ENCODE measurements at regions not wholly inside any gene's neighbourhood (a gene's known extent, or its start where the extent isn't known, plus 50 kb on each side); places are given as distances from the start of the nearest gene placed in this dataset.

DNA sequence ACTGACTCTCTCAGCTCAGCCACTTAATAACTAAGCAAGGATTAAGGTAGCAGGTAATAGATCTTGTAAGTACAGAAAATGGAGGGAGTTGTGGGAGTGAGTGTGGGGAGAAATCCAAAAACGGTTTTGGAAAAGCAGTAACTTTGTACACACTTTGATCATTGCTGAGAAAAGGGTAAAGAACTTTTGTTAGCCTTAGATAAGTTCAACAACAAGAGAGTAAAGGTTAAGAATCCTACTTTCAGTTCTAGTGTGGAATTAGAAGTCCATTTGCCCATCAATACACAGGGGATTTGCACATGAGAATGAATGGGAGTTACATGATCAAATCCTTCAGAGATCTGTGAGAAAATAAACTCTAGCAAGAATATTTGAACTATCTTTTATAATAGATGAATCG is 528.7 kb downstream of the SOX2 start:
- CTCF ChIA-PET = no interaction called here

DNA sequence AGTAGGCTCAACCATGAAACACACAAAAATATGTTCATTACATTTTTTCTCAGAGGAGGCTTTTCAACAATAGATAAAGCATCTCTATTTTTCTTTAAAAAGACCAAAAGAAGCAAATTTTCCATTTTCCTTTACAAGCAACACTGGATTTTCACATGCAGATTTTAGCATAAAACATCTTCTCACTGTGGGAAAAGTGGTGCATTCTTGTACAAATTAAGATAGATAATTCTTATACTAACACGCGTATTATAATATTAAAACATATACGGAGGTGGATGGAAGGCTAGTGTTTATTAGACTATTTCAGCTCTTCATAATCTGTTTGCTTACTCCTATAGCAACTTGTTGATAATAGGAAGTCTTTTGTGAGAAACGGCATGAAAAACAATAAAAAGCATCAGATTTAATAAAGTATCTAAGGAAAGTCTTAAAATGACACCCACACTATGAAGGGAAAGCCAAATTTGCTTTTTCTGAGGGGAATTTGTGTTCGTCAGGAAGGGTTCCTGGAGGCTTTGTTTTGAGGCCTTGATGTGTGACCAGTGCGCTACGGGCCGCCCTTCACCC is 529.6 kb downstream of the SOX2 start:
- ChIA-PET CTCF (no interaction called here), POLR2A (no interaction called here)
- TF ChIP-seq, protein P1, sequence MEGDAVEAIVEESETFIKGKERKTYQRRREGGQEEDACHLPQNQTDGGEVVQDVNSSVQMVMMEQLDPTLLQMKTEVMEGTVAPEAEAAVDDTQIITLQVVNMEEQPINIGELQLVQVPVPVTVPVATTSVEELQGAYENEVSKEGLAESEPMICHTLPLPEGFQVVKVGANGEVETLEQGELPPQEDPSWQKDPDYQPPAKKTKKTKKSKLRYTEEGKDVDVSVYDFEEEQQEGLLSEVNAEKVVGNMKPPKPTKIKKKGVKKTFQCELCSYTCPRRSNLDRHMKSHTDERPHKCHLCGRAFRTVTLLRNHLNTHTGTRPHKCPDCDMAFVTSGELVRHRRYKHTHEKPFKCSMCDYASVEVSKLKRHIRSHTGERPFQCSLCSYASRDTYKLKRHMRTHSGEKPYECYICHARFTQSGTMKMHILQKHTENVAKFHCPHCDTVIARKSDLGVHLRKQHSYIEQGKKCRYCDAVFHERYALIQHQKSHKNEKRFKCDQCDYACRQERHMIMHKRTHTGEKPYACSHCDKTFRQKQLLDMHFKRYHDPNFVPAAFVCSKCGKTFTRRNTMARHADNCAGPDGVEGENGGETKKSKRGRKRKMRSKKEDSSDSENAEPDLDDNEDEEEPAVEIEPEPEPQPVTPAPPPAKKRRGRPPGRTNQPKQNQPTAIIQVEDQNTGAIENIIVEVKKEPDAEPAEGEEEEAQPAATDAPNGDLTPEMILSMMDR (IDR thresholded peaks at IDR 0.05; ENCODE audit: control extremely low read depth, extremely low read depth, low read depth, missing control alignments) = no peak
- DNase-seq (ENCODE audit: extremely low spot score) = no peak

More for the DNA sequence above, 528.7 kb downstream of the SOX2 start:
- POLR2A ChIA-PET = no interaction called here
- DNase-seq (ENCODE audit: extremely low spot score) = no peak
- TF ChIP-seq, protein P1 (IDR thresholded peaks at IDR 0.05; ENCODE audit: control extremely low read depth, extremely low read depth, low read depth, missing control alignments) = no peak

DNA sequence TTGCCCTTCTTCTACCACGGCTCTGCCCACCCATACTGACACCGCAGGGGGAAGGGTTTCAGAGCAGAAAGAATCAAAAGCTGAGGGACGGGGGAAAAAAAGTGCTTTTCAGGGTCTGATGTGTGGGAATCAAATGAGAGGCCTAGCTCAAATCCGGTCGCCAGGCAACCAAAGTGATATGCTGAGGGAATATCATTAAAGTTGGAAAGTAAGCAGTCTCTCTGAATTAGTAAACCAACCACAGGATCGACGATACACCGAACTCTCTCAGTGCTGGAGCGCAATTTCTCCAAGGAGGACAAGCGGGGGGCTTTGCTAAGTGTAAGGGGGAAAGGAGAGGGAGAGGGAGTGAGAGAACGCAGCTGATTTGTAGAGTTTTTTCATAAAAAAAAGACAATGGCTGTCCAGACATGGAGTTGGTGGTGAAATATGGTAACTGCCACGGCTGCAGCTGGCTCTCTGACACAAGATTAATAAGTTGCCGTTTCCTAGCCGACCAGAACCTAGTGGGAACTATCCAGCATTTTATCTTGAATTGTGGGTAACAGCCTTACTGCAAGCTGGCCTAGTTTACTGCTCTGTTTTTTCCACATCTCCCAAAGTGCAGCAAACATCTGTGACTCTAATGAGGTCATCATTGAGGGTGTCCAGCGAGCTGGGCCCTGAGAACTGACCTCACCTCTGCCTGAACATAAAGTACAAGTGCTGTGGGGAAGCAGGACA is 530.2 kb downstream of the SOX2 start:
- ChIA-PET CTCF (interaction anchor here (1.2 kb wide), 1 partner anchor 358 kb away, joined by 3 read pairs; no protein-coding TSS in a partner anchor), POLR2A (no interaction called here)
- TF ChIP-seq, protein P1 (IDR thresholded peaks at IDR 0.05; ENCODE audit: control extremely low read depth, extremely low read depth, low read depth, missing control alignments) = no peak
- no peak for DNase-seq (ENCODE audit: extremely low spot score)

DNA sequence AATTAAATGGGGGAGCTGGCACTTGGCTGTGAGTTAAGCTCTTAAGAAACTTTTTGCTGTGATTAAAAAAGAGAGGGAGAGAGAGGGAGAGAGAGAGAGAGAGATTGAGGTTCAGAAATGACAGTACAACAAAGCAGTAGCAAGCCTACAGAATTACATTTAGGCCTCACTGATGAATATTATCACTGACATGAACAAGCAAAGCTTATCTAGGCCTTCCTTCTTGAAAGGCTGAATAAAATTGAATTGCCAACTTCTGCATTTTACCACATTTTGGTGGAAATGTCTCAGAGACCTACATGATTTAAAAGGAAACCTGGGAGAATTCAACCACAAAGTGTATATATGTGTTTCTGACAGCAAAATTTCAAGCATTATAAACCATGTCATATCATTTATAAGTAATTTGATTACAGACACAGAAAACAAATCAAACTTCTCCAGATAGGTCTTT is 530.8 kb downstream of the SOX2 start:
- CTCF ChIA-PET = interaction anchor here (1.2 kb wide), 1 partner anchor 358 kb away, joined by 3 read pairs; no protein-coding TSS in a partner anchor
- POLR2A ChIA-PET = no interaction called here

DNA sequence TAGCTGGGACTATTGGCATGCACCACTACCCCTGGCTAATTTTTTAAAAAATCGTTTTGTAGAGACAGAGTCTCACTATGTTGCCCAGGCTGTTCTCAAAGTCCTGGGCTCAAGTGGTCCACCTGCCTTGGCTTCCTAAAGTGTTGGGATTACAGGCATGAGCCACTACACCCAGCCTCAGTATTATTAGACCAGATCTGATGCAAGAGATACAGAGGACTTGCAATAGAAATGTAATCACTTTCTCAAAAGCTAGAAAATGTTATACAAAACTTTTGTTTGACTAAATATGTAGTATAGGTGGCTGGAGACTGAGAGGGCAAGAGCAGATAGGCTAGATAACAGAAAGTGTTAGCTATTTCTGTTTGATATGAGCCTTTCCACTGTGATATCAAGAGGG is 531.9 kb downstream of the SOX2 start:
- ChIA-PET CTCF (interaction anchor here (1.3 kb wide), 1 partner anchor 440 kb away, joined by 3 read pairs; no protein-coding TSS in a partner anchor), POLR2A (no interaction called here)
- no peak for DNase-seq (ENCODE audit: extremely low spot score)
- TF ChIP-seq, protein P1 (IDR thresholded peaks at IDR 0.05; ENCODE audit: control extremely low read depth, extremely low read depth, low read depth, missing control alignments) = no peak

More for the DNA sequence above, 530.8 kb downstream of the SOX2 start:
- TF ChIP-seq, protein P1 (IDR thresholded peaks at IDR 0.05; ENCODE audit: control extremely low read depth, extremely low read depth, low read depth, missing control alignments) = no peak
- no peak for DNase-seq (ENCODE audit: extremely low spot score)

DNA sequence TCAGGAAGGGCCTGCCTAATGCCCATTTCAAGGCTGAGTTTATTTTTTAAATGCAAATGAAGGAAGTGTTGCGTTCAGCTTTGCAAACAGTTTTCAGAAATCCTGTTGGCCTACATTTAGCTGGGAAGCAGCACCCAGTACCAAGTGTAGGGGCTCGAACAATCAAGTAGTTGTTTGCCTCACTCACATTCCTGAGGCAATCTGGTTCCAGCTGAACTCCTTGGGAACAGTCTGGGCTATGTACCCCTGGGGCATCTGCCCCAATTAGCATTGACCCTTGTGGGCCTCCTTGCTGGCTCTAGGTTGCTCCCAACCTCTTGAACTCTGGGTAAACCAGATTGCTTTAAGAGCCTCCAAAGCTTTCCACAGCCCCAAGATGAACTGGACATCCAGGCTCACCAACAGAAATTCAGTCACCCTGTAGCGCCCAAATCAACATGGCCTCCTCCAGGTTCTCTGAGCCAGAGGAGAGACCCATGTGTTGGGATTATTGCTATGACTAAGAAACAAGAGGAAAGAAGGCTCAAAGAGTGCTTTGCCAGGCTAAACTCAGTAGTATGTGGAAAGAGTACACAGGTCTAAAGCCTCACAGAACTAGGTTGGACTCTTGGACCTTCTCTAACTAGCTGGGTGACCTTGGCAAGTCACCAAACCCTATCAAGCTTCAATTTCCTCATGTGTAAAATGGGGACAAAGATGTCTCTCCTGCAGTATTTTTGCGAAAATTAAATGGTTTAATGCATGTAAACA is 532.7 kb downstream of the SOX2 start:
- no peak for DNase-seq (ENCODE audit: extremely low spot score)
- ChIA-PET POLR2A (no interaction called here), CTCF (interaction anchor here (1.3 kb wide), 1 partner anchor 439 kb away, joined by 3 read pairs; no protein-coding TSS in a partner anchor)
- TF ChIP-seq, protein P1 (IDR thresholded peaks at IDR 0.05; ENCODE audit: control extremely low read depth, extremely low read depth, low read depth, missing control alignments) = no peak
